Neuronal stem cell (in vitro differentiated cells): ENCODE measurements at regions not wholly inside any gene's neighbourhood (a gene's known extent, or its start where the extent isn't known, plus 50 kb on each side); places are given as distances from the start of the nearest gene placed in this dataset.

Source experiments
- DNase-seq: peaks from one replicate; pipeline ENCODE4 v3.0.0-alpha.2; 2013; ENCODE audit warnings: low spot score
- H2AFZ ChIP-seq: one replicate; pipeline ENCODE4 v1.6.1; 2013; ENCODE audit warnings: mild to moderate bottlenecking, low read length, inconsistent platforms
- H2AK5ac ChIP-seq: 2 replicates; pipeline ENCODE4 v1.6.1; 2013; ENCODE audit warnings: low read depth, mild to moderate bottlenecking, inconsistent platforms, low read length, moderate library complexity, mixed read lengths
- H2BK120ac ChIP-seq: 2 replicates; pipeline ENCODE4 v1.6.1; 2013; ENCODE audit warnings: low read depth, mild to moderate bottlenecking, inconsistent platforms, low read length, moderate library complexity, mixed read lengths
- H2BK12ac ChIP-seq: one replicate; pipeline ENCODE4 v1.6.1; 2013; ENCODE audit warnings: low read length, inconsistent platforms
- H2BK15ac ChIP-seq: 2 replicates; pipeline ENCODE4 v1.6.1; 2013; ENCODE audit warnings: mild to moderate bottlenecking, low read length, inconsistent platforms, mixed read lengths
- H2BK5ac ChIP-seq: one replicate; pipeline ENCODE4 v1.6.1; 2013; ENCODE audit warnings: inconsistent platforms, mild to moderate bottlenecking, low read length, moderate library complexity
- H3K14ac ChIP-seq: one replicate; pipeline ENCODE4 v1.6.1; 2013; ENCODE audit warnings: low read length, inconsistent platforms
- H3K18ac ChIP-seq: 2 replicates; pipeline ENCODE4 v1.6.1; 2013; ENCODE audit warnings: low read length, inconsistent platforms
- H3K23ac ChIP-seq: 2 replicates; pipeline ENCODE4 v1.6.1; 2013; ENCODE audit warnings: low read depth, mild to moderate bottlenecking, mixed read lengths, low read length, inconsistent platforms; ENCODE audit not compliant: poor library complexity
- H3K27ac ChIP-seq: replicated peaks from 3 replicates; pipeline ENCODE4 v1.5.1; 2013; ENCODE audit warnings: low read length, inconsistent platforms
- H3K27me3 ChIP-seq, 3 experiments: 2 replicates each; pipeline ENCODE4 v1.6.1; 2013; ENCODE audit warnings: low read length in 3 of 3, mild to moderate bottlenecking in 2 of 3, inconsistent platforms in 1 of 3, low read depth in 1 of 3, mixed read lengths in 1 of 3, moderate library complexity in 1 of 3; ENCODE audit not compliant: control insufficient read depth in 3 of 3, insufficient read depth in 3 of 3
- H3K36me3 ChIP-seq, 2 donors: replicated peaks in 1 of 2; 2 replicates each; pipeline ENCODE4 v1.6.1; 2013; ENCODE audit warnings: low read length in 2 of 2; ENCODE audit not compliant: control insufficient read depth in 2 of 2, insufficient read depth in 2 of 2
- H3K4ac ChIP-seq: 2 replicates; pipeline ENCODE4 v1.6.1; 2013; ENCODE audit warnings: inconsistent platforms, mild to moderate bottlenecking, low read length, moderate library complexity
- H3K4me1 ChIP-seq, 2 donors: 1 replicate in 1 of 2; 2 replicates in 1 of 2; pipeline ENCODE4 v1.6.1; 2013; ENCODE audit warnings: low read length in 2 of 2, low read depth in 1 of 2; ENCODE audit not compliant: control insufficient read depth in 2 of 2, insufficient read depth in 1 of 2
- H3K4me2 ChIP-seq: one replicate; pipeline ENCODE4 v1.6.1; 2013; ENCODE audit warnings: mild to moderate bottlenecking, low read length, inconsistent platforms; ENCODE audit not compliant: insufficient read depth, poor library complexity, severe bottlenecking
- H3K4me3 ChIP-seq, 2 donors: 2 replicates each; pipeline ENCODE4 v1.5.1; 2013; ENCODE audit warnings: low read length in 2 of 2, mild to moderate bottlenecking in 2 of 2, inconsistent platforms in 1 of 2, moderate library complexity in 1 of 2
- H3K79me1 ChIP-seq: one replicate; pipeline ENCODE4 v1.6.1; 2013; ENCODE audit warnings: low read depth, mild to moderate bottlenecking, inconsistent platforms, low read length, moderate library complexity
- H3K9ac ChIP-seq: one replicate; pipeline ENCODE4 v1.6.1; 2013; ENCODE audit warnings: mild to moderate bottlenecking, low read depth, low read length, inconsistent platforms; ENCODE audit not compliant: poor library complexity
- H3K9me3 ChIP-seq, 2 donors: replicated peaks in 1 of 2; 2 replicates each; pipeline versions ENCODE3 to v1.6.1; 2013; ENCODE audit warnings: low read length in 2 of 2, mild to moderate bottlenecking in 2 of 2, inconsistent platforms in 1 of 2, low read depth in 1 of 2, mixed read lengths in 1 of 2, moderate library complexity in 1 of 2; ENCODE audit not compliant: control insufficient read depth in 2 of 2, insufficient read depth in 1 of 2
- H4K8ac ChIP-seq: one replicate; pipeline ENCODE4 v1.6.1; 2013; ENCODE audit warnings: low read depth, mild to moderate bottlenecking, inconsistent platforms, low read length, moderate library complexity
- H4K91ac ChIP-seq: one replicate; pipeline ENCODE4 v1.6.1; 2013; ENCODE audit warnings: low read length, low read depth, mild to moderate bottlenecking, inconsistent platforms; ENCODE audit not compliant: poor library complexity
- WGBS, 2 donors: extraction: QIAGEN DNeasy Blood & Tissue Kit; methylation state at CpG; one replicate each; pipeline ENCODE4 v1.1.7; 2013; ENCODE audit warnings: missing lambda C conversion rate in 2 of 2, mixed read lengths in 1 of 2; ENCODE audit not compliant: insufficient read length in 2 of 2, insufficient replicate concordance in 1 of 2; ENCODE audit errors: extremely low coverage in 2 of 2; 5-methylcytosine and 5-hydroxymethylcytosine counted together

- WGBS, 2 donors, result no CpG with 5 or more reads among the region's 4 CpGs
- H2BK15ac ChIP-seq, result no peak overlapping the region
These were observed 534.3 kb upstream of the NRSN1 start for GRCh38 chr6:23591761-23592160.

GRCh38 chr6:23600118-23600517 lies 525.9 kb upstream of the NRSN1 start:
- Histone ChIP-seq H3K14ac (no peak overlapping the region), H3K18ac (no peak overlapping the region), H3K23ac (no peak overlapping the region), H3K79me1 (no peaks in the 10 kb centered on the region), H3K27ac (no peak overlapping the region), H3K9me3 (peaks cover 2 to 4% of the 10 kb centered on the region in 2 donors), H2AK5ac (no peak overlapping the region), H2BK120ac (no peak overlapping the region), H3K4me2 (no peak overlapping the region), H3K4me3 (no peak overlapping the region), H4K91ac (no peak overlapping the region), H3K4ac (no peak overlapping the region), H2BK5ac (no peak overlapping the region), H3K4me1 (no peaks in the 10 kb centered on the region), H4K8ac (no peak overlapping the region), H2AFZ (no peak overlapping the region), H2BK12ac (no peak overlapping the region), H3K27me3 (no peaks in the 10 kb centered on the region), H3K36me3 (no peaks in the 10 kb centered on the region), H2BK15ac (no peak overlapping the region), H3K9ac (no peak overlapping the region)
- DNase-seq, result no peak

More at GRCh38 chr6:23591761-23592160, 534.3 kb upstream of the NRSN1 start:
- Histone ChIP-seq H3K4ac (no peak overlapping the region), H3K4me3 (no peak overlapping the region), H4K91ac (no peak overlapping the region), H3K23ac (no peak overlapping the region), H3K27ac (no peak overlapping the region), H3K9ac (no peak overlapping the region), H2BK5ac (no peak overlapping the region), H3K14ac (no peak overlapping the region), H2BK12ac (no peak overlapping the region), H3K4me2 (no peak overlapping the region), H3K4me1 (peaks cover 0 to 31% of the 10 kb centered on the region in 2 donors), H3K9me3 (peaks cover 0 to 7% of the 10 kb centered on the region in 2 donors), H3K18ac (no peak overlapping the region), H3K27me3 (no peaks in the 10 kb centered on the region), H2AK5ac (no peak overlapping the region), H2BK120ac (no peak overlapping the region), H4K8ac (no peak overlapping the region), H3K79me1 (no peaks in the 10 kb centered on the region), H3K36me3 (no peaks in the 10 kb centered on the region), H2AFZ (no peak overlapping the region)
- no peak for DNase-seq

GRCh38 chr6:23601811-23602345 lies 524.1 kb upstream of the NRSN1 start:
- Histone ChIP-seq H3K18ac (no peak overlapping the region), H3K4me1 (no peaks in the 10 kb centered on the region), H3K79me1 (no peaks in the 10 kb centered on the region), H2BK15ac (no peak overlapping the region), H2BK5ac (no peak overlapping the region), H3K4ac (no peak overlapping the region), H3K14ac (no peak overlapping the region), H3K27me3 (no peaks in the 10 kb centered on the region), H3K4me3 (no peak overlapping the region), H3K4me2 (no peak overlapping the region), H4K91ac (no peak overlapping the region), H3K27ac (no peak overlapping the region), H3K9ac (no peak overlapping the region), H3K9me3 (peaks cover 2 to 9% of the 10 kb centered on the region in 2 donors), H4K8ac (no peak overlapping the region), H2AK5ac (no peak overlapping the region), H3K23ac (no peak overlapping the region), H2AFZ (no peak overlapping the region), H2BK120ac (no peak overlapping the region), H2BK12ac (no peak overlapping the region), H3K36me3 (no peaks in the 10 kb centered on the region)
- no peak for DNase-seq
- no CpG with 5 or more reads among the region's 1 CpG for WGBS, 2 donors

GRCh38 chr6:23608931-23609435 lies 517.0 kb upstream of the NRSN1 start:
- H3K27me3 ChIP-seq, result no peaks in the 10 kb centered on the region
- no peak overlapping the region for H2BK12ac ChIP-seq
- WGBS, 2 donors, result no CpG with 5 or more reads among the region's 5 CpGs
- no peak overlapping the region for H2BK5ac ChIP-seq
- H3K23ac ChIP-seq, result no peak overlapping the region
- H3K4me1 ChIP-seq, result peaks cover 0 to 2% of the 10 kb centered on the region in 2 donors
- H4K8ac ChIP-seq, result no peak overlapping the region
- H2BK15ac ChIP-seq, result no peak overlapping the region
- H2AK5ac ChIP-seq, result no peak overlapping the region
- H4K91ac ChIP-seq, result no peak overlapping the region
- no peak overlapping the region for H3K4ac ChIP-seq
- H3K14ac ChIP-seq, result no peak overlapping the region
- H3K79me1 ChIP-seq, result no peaks in the 10 kb centered on the region
- no peak overlapping the region for H3K27ac ChIP-seq
- H3K4me2 ChIP-seq, result no peak overlapping the region
- no peak overlapping the region for H2AFZ ChIP-seq
- H3K4me3 ChIP-seq, result no peak overlapping the region
- DNase-seq, result no peak
- no peak overlapping the region for H3K9ac ChIP-seq
- H2BK120ac ChIP-seq, result no peak overlapping the region
- no peaks in the 10 kb centered on the region for H3K36me3 ChIP-seq
- peaks cover 0 to 9% of the 10 kb centered on the region in 2 donors for H3K9me3 ChIP-seq
- no peak overlapping the region for H3K18ac ChIP-seq
